GM18511 (cell line): ENCODE measurements at regions not wholly inside any gene's neighbourhood (a gene's known extent, or its start where the extent isn't known, plus 50 kb on each side); places are given as distances from the start of the nearest gene placed in this dataset.

Source experiments
- ATAC-seq: cut with Tn5 transposase; IDR thresholded peaks from one replicate; pipeline ENCODE4 v1.9.1; 2021; ENCODE audit warnings: mild to moderate bottlenecking, moderate library complexity; ENCODE audit not compliant: unreplicated experiment

DNA sequence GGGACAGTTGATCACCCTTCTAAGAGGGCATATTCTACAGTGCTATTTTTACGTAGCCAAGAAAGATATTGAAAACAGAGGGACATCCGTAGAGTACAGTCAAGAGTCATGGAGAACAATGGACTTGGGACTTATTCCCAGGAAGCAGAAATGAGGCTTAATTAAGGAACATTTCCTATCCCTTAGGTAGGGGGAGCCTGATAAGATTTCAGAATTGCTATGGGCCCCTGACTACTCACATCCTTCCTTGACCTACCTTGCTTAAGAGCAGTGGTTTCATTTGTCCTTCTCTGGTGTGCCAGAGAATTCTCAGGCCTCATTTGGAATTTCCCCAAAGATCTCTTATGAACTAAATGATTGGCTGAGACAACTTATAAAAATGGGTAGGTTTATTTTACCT, 189.5 kb upstream of the DTNBP1 start:
- ATAC-seq, result no peak

DNA sequence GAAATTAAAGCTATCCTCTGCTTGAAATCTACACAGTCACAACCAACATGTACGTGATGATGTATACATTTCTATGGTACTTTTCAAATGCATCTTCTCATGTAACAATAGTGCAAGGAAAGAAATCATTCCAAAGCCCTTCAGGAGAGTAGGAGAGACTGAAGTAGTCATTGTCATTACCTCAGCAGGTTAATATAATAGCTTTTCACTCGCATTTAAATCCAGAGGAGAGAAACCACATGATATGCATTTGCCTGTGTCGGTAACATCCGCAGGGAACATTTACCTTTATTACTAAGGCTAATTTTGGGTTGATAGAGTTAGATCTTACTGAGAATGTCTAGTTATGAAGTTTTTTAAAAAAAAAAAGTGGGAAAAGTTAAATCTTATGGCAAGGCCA, 186.6 kb upstream of the DTNBP1 start:
- ATAC-seq, result no peak

DNA sequence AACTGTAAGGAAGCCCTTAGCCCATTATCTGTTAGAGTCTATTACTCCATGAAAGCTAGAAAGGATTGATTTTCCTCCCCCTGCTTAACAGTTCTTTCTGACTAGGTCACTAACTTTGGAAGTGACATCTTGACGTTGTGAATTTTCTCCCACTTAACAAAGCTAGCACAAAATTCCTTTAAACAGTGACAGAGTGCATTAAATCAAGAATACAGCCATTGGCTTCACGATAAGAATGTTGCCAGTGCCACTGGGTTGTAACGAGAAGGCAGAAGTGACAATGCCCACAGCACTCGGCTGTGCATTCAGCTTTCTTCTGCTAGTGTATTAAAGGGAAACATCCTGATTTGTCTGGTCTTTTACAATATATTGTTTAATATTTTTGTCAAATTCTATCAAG, 182.7 kb upstream of the DTNBP1 start:
- ATAC-seq, result no peak

DNA sequence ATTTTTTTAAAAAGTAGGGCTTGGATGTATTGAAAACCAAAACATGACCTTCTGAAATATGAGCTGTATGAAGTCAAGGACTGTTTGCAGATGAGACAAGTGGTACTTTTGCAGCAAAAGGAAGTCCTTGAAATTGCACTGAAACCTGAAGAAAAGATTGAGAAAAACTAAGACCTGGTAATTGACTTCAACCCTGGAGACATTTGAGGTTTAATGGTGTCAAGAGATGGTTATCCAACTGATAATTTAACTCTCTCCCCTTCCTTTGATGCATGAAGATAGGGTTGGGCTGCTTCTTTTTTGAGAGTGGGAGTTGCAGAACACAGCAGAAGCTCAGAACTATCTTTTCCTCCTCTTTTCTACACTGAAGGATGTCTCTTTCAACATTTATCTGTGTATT, 180.9 kb upstream of the DTNBP1 start:
- no peak for ATAC-seq

DNA sequence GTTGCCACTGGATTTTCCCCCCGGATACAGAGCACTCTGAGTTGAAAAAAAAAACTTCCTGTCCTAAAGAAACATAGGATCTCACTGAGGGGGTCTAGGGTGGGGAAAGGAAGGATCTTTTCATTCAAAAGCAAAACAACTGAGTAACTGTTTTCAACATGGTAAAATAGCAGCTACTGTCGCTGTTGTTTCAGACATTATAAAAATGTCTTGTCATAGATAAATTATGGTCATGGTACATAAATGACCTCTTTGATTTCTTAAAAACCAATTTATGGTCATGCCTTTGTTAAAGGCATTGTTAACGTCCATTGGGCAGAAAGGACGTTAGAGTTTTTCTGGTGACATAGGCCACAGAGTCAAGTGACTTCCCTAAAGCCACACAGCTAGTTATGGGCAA, 180.4 kb upstream of the DTNBP1 start:
- no peak for ATAC-seq

DNA sequence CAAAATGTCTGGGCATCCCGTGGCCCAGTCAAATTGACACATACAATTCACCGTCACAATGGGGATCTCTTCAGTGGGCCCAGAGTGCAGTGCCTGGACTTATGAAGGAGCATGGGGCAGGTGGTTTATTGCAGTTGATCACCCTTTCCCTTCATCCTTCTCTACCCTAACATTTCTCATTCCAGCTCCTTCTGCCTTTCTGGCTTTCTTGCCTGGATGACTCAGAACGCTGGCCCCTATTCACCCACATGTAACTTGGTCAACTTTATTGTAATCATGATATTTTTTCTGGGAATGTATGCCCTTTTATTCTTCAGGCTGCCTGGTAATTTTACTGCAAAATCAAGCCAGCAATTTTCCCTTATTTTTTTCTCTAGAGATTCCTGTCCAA, 179.9 kb upstream of the DTNBP1 start:
- no peak for ATAC-seq

DNA sequence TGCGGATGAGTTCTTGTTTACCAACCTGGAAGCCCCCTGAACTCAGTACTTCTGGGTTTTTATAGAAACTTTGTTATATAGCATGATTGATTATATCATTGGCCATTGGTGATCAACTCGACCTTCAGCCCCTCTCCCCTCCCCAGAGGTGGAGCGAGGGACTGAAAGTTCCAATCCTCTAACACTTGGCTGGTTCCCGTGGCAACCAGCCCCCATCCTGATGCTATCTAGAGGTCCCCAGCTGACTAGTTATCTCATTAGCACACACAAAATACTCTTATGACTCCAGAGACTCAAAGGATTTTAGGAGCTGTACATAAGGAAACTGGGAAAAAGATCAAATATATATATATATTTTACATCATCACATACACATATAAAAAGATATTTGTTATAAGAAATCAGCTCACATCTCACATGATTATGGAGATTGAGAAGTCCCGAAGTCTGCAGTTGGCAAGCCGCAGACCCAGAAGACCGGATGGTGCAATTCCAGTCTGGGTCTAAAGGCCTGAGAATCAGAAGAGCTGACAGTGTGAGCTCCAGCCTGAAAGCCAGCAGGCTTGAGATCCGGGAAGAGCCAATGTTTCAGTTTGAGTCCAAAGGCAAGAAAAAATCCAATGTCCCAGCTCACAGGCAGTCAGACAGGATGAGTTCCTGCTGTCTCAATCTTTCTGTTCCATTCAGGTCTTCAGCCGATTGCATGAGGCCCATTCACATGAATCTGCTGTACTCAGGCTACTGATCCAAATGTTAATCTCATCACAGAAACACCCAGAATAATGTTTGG, 179.3 kb upstream of the DTNBP1 start:
- no peak for ATAC-seq

DNA sequence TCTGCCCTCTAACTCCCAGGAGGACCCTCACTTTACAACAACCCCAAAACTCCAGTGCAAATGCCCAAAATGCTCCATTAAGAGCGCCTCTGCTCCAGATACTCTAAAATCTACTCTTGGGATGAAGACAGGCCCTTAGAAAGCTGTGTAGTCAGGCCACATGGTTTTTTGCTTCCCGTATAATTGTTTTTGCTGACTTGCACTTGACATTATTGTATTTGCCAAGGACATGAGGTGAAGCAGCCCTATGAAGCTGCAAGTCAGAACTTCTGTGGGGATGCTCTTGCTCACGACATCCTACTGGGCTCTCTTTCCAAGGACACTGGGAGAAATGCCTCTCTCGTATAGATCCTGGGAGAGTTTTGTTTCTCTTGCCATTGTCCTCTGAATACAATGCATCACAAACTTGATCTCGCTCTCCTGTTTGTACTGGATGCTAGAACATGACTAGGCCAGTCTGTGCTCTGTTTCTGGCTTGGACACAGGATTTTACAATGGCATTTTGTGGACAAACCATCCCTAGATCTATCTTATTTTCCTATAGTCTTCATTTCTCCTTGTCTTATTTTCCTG, 177.2 kb upstream of the DTNBP1 start:
- no peak for ATAC-seq

DNA sequence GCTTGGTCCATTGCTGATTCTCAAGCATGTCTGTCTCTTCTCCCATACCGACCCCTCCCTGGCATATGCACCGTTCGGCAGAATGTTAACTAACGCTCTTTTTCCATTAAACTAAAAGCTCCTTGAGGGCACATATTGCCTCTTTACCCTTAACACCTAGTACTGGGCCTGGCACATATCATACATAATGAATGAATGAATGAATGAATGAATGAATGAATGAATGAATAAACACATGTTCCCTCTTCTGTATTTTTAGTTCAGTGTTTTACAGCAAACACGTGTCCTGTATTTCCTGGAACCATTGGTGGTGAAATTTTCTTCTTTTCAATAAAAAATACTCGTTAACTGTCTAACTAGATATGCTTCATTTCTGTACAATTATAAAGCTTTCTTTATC, 174.4 kb upstream of the DTNBP1 start:
- no peak for ATAC-seq

DNA sequence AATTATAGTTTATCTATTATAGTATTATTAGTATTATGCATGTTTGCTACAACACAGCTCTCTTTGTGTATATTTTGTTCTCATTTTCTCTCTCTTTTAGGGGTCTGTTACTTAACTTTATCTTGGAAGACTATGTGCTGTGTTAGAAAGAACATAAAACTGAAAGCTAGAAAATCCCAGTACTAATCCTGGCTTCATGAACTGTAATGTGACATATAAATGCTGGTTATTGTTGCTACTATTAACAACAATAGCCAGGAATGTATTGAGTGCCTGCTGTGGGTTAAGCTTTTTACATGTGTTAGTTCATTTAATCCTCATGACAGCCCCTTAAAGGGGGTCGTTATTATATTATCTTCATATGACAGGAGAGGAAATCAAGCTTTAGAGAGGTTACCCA, 170.0 kb upstream of the DTNBP1 start:
- no peak for ATAC-seq

DNA sequence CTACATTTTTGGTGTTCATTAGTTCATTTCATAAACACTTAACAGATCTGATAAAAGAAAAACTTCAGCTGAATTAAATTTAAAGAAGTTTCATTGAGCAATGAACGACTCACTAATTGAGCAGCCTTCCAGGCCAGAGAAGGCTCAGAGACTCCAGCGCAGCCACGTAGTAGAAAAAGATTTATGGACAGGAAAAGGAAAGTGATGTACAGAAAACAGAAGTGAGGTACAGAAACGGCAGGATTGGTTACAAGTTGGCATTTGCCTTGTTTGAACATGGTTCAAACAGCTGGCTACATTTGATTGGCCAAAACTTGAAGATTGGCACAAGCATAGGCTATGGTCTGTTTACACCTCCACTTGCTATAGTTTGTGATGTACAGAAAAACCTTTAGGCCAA, 166.3 kb upstream of the DTNBP1 start:
- no peak for ATAC-seq

DNA sequence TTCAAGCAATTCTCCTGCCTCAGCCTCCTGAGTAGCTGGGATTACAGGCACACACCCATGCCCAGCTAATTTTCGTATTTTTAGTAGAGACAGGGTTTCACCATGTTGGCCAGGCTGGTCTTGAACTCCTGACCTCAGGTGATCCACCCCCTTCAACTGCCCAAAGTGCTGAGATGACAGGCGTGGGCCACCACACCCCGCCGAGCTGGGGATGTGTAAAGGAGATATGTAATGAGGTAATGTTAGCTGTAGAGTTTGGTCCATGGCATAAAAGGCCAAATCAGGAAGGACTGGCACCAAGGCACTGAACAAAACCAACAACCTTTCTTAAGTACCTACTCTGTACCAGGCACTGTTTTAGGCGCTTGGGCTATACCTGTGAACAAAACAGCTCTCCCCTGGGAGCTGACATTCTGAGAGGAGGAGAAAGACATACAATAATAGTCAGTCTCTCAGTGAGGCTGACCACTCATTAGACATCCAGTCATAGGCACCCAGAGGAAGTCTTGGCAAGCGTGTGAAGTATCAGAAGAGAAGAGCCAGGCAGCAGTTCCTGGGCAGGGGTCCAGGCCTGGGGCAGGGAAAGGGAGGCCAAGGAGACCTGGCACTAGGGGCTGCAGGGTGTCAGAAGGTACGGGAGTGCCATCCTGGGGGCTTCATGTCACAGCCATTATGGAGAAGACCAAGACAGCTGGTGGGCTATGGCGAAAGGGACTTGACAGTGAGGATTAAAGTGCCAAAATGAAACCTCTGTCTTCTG, 164.8 kb upstream of the DTNBP1 start:
- no peak for ATAC-seq

DNA sequence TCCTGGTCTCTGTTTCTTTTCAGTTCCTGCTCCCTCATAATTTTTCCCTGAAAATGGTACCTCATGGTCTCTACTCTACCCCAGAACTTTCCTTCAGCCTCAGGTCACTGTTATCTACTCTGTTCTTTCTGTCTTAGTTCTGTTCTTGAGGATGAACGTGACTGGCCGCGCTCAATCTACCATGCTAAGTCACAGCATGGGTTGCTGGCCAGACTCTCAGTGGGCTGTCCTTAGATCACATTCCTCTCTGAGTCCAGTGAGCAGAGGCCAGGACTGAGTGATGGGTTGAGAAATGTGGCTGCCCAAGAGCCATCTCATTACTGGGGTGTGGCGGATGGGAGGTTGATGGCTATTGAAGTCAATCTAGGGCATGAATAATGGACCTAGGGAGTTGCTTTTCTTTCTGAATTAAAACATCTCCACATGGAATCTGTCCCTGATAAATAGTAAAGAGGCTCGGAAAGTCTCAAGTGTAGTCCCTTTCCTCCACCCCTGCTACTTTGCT, 164.0 kb upstream of the DTNBP1 start:
- ATAC-seq, result no peak

DNA sequence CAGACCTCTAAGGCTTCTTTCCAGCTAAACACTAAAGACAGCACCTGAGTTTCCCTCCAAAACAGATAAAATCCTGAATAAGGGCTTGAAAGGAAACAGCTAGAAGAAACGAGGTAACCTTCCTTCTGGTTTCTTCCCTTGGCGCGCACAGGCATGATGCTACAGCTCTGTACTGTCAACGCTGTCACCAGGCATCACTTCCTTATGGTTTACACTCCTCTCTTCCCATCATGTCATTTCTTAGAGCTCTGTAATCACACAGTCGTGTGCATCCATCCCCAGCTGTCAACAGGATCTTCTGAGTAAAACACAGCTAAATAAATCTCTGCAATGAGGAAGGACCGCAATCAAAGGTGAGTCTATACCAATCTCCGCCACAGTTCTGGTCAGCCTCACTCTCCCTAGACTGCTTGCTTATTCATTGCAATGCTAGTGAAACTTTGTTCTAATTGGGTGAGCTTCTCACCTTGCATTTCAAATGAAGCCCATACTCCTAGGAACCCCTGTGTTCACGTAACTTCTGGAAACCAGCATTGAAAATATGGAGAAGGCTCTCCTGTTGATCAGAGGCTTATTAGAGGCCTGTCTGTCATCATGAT, 162.6 kb upstream of the DTNBP1 start:
- ATAC-seq, result no peak

DNA sequence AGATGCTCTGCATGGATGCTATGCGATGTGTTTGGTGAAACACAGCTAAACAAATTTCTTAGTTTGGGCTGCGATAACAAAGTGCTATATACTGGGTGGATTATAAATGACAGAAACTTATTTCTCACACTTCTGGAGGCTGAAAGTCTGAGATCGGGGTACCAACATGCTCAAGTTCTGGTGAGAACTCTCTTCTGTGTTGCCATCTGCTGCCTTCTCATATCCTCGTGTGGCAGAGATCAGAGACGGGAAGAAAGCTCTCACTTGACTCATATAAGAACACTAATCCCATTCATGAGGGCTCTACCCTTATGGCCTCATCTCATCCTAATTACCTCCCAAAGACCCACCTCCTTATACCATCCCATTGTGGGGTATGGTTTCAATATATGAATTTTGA, 162.0 kb upstream of the DTNBP1 start:
- ATAC-seq, result no peak

DNA sequence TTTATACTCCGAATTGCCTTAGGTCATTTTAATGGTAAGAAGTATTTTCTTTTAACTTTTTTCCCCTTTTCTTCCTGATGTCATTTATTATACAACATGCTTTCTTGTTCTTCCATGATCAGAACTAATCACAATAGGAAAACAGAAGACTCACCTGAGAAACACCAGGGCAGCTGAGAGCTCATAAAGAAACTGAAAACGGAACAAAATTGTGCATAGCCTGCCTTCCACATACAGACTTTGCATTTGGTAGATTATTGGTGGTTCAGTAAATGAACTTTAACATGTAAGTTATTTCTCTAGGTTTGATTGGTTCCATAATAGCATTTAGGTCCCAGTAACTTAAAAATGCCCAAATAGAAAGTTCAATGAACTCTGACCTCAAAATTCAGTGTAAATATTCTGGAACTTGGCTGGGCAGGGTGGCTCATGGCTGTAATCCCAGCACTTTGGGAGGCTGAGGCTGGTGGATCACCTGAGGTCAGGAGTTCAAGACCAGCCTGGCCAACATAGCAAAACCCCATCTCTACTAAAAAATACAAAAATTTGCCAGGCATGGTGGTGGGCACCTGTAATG, 161.1 kb upstream of the DTNBP1 start:
- peak; percentile 83 for ATAC-seq

DNA sequence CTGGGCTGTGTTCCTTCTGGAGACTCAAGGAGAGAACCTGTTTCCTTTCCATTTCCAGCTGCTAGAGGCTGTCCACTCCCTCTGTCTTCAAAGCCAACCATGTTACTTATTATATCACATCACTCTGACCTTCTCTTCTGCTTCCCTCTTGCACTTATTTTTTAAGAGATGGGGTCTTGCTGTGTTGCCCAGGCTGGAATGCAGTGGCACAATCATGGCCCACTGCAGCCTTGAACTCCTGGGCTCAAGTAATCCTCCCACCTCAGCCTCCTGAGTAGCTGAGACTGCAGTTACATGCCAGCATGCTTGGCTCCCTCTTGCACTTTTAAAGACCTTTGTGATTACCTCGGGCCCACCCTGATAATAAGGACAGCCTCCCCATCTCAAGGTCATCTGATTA, 160.0 kb upstream of the DTNBP1 start:
- no peak for ATAC-seq

DNA sequence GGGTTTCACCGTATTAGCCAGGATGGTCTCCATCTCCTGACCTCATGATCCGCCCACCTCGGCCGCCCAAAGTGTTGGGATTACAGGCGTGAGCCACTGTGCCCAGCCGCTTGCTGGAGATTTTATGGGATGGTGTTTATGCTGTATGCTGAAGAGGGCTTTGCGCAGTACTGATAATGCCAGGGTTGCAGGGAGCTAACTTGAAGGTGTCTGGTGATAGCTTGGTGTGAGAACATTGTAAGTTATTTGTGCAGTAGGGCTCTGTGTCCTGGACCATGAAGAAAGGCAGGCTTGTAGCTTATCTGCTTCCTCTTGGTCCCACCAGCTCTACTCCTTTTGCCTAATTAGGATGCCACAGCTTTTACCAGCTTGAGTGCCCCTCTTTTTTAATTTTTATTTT, 157.0 kb upstream of the DTNBP1 start:
- ATAC-seq, result no peak

DNA sequence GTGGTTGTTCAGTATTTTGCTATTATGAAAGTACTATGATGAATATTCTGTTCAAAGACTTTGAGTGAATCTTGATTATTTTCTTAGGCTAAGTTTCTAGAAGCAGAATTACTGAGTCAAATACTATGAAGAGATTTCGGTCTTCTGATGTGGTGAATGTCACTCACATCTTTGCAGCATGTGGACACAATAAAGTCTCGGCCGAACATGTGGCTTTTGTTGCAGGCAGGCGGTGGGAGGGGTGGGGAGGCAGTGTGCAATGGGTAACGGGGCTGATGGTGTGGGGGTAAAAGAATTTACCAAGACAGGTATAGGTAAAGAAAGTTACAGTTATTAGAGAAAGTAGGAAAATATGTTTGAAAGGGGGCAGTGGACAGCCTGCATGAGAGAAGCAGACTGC, 156.4 kb upstream of the DTNBP1 start:
- ATAC-seq, result no peak

DNA sequence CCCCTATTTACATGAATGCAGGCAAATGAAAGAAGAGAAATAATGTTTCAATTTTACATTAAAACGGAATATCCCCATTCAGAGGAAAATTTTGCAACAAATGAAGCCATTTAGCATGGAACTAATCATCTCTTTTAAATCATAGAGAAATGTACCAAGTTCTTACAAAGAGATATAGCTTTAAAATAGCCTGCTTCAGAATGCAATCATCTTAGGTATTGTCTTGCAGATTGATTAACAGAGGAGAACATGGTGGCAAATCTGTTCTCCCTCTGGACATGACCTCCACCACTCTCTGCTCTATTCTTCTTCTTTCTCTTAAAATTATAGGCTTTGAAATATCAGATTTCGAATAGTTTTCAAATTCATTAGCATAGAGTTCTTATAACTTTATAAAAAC, 155.7 kb upstream of the DTNBP1 start:
- ATAC-seq, result no peak

DNA sequence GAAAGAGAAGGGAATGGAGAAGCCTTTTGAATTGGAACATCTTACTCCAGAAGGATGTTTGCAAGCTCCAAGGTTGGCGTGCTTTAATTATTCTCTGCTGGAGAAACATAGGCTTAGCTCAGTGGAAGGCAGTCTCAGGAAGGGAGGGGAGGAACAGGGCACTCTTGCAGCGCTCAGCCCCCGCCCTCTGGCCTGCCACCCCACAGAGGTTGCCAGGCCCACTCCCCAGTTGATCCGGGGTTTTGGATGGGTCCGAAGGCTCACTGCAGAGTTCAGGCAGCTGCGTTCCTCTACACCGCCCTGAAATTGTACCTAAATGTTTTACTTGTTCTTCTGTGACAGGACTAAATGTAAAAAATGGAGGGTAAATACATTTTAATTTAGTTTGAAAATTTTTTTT, 155.2 kb upstream of the DTNBP1 start:
- ATAC-seq, result no peak
